H9 (cell line): ENCODE measurements at regions not wholly inside any gene's neighbourhood (a gene's known extent, or its start where the extent isn't known, plus 50 kb on each side); places are given as distances from the start of the nearest gene placed in this dataset.
"Not testable (repeated sequence)": the region's sequence is repeated elsewhere in the genome, so short reads cannot be mapped to it uniquely, and the experiment has no call there.

Source experiments
- DNase-seq: peaks from one replicate; pipeline ENCODE4 v3.0.0-alpha.2; 2017
- H2AFZ ChIP-seq: one replicate; pipeline ENCODE4 v1.6.1; 2013; ENCODE audit warnings: mild to moderate bottlenecking, low read length, control low read depth, moderate library complexity
- H2AK5ac ChIP-seq: 2 replicates; pipeline ENCODE4 v1.6.1; 2013; ENCODE audit warnings: low read length, control low read depth, mixed read lengths; ENCODE audit not compliant: insufficient read length
- H2BK120ac ChIP-seq: one replicate; pipeline ENCODE4 v1.6.1; 2013; ENCODE audit warnings: low read depth, mild to moderate bottlenecking, low read length, control low read depth, inconsistent platforms; ENCODE audit not compliant: poor library complexity, severe bottlenecking
- H2BK12ac ChIP-seq: 2 replicates; pipeline ENCODE4 v1.6.1; 2013; ENCODE audit warnings: low read length, control low read depth, mixed read lengths, low read depth; ENCODE audit not compliant: insufficient read length
- H2BK15ac ChIP-seq: 2 replicates; pipeline ENCODE4 v1.6.1; 2013; ENCODE audit warnings: low read depth, low read length, control low read depth
- H2BK20ac ChIP-seq: one replicate; pipeline ENCODE4 v1.6.1; 2013; ENCODE audit warnings: low read depth, mild to moderate bottlenecking, low read length, control low read depth, inconsistent platforms; ENCODE audit not compliant: poor library complexity, severe bottlenecking
- H2BK5ac ChIP-seq: 2 replicates; pipeline ENCODE4 v1.6.1; 2013; ENCODE audit warnings: low read length, control low read depth, mixed read lengths; ENCODE audit not compliant: insufficient read length
- H3K14ac ChIP-seq: 2 replicates; pipeline ENCODE4 v1.6.1; 2013; ENCODE audit warnings: low read length, control low read depth; ENCODE audit not compliant: insufficient read depth
- H3K18ac ChIP-seq: 2 replicates; pipeline ENCODE4 v1.6.1; 2013; ENCODE audit warnings: low read depth, mild to moderate bottlenecking, mixed read lengths, low read length, control low read depth; ENCODE audit not compliant: insufficient read length
- H3K23ac ChIP-seq: 2 replicates; pipeline ENCODE4 v1.6.1; 2013; ENCODE audit warnings: low read length, control low read depth, mixed read lengths, low read depth; ENCODE audit not compliant: insufficient read length
- H3K23me2 ChIP-seq: 2 replicates; pipeline ENCODE4 v1.6.1; 2013; ENCODE audit warnings: low read depth, mild to moderate bottlenecking, mixed read lengths, low read length, control low read depth; ENCODE audit not compliant: insufficient read length, poor library complexity, severe bottlenecking
- H3K27ac ChIP-seq: 2 replicates; pipeline ENCODE4 v1.5.1; 2013; ENCODE audit warnings: low read length, control low read depth, mixed read lengths, low read depth; ENCODE audit not compliant: insufficient read length
- H3K27me3 ChIP-seq: 2 replicates; pipeline ENCODE4 v1.6.1; 2013; ENCODE audit warnings: low read length, control low read depth, inconsistent platforms; ENCODE audit not compliant: insufficient read depth
- H3K4ac ChIP-seq: 2 replicates; pipeline ENCODE4 v1.6.1; 2013; ENCODE audit warnings: low read depth, mild to moderate bottlenecking, control low read depth, inconsistent platforms, low read length, moderate library complexity
- H3K4me1 ChIP-seq: 2 replicates; pipeline ENCODE4 v1.6.1; 2013; ENCODE audit warnings: low read length, control low read depth, inconsistent platforms; ENCODE audit not compliant: insufficient read depth
- H3K4me2 ChIP-seq: 2 replicates; pipeline ENCODE4 v1.6.1; 2013; ENCODE audit warnings: low read length, control low read depth, mixed read lengths; ENCODE audit not compliant: insufficient read length, insufficient read depth
- H3K56ac ChIP-seq: 2 replicates; pipeline ENCODE4 v1.6.1; 2013; ENCODE audit warnings: low read depth, mild to moderate bottlenecking, mixed read lengths, low read length, control low read depth; ENCODE audit not compliant: insufficient read length
- H3K79me1 ChIP-seq: 2 replicates; pipeline ENCODE4 v1.6.1; 2013; ENCODE audit warnings: low read depth, mild to moderate bottlenecking, moderate library complexity, low read length, control low read depth, inconsistent platforms; ENCODE audit not compliant: insufficient read depth, poor library complexity, severe bottlenecking
- H3K79me2 ChIP-seq: 2 replicates; pipeline ENCODE4 v1.6.1; 2013; ENCODE audit warnings: low read length, control low read depth, inconsistent platforms; ENCODE audit not compliant: insufficient read depth
- H3K9ac ChIP-seq: 2 replicates; pipeline ENCODE4 v1.6.1; 2013; ENCODE audit warnings: low read length, control low read depth, mixed read lengths; ENCODE audit not compliant: insufficient read length; ENCODE audit errors: extremely low read depth
- H3K9me3 ChIP-seq: one replicate; pipeline ENCODE4 v1.6.1; 2013; ENCODE audit warnings: low read depth, low read length, inconsistent platforms; ENCODE audit not compliant: control insufficient read depth
- H3T11ph ChIP-seq: one replicate; pipeline ENCODE4 v1.6.1; 2013; ENCODE audit warnings: mild to moderate bottlenecking, low read length, control low read depth, inconsistent platforms
- H4K20me1 ChIP-seq: one replicate; pipeline ENCODE4 v1.6.1; 2013; ENCODE audit not compliant: control insufficient read depth, insufficient read length, insufficient read depth
- H4K5ac ChIP-seq: 2 replicates; pipeline ENCODE4 v1.6.1; 2013; ENCODE audit warnings: low read depth, mild to moderate bottlenecking, mixed read lengths, low read length, control low read depth; ENCODE audit not compliant: insufficient read length
- H4K8ac ChIP-seq: replicated peaks from 2 replicates; pipeline ENCODE4 v1.6.1; 2013; ENCODE audit warnings: low read length, control low read depth, mixed read lengths, low read depth; ENCODE audit not compliant: insufficient read length
- H4K91ac ChIP-seq: 2 replicates; pipeline ENCODE4 v1.6.1; 2013; ENCODE audit warnings: low read depth, mild to moderate bottlenecking, moderate library complexity, mixed read lengths, low read length, control low read depth; ENCODE audit not compliant: insufficient read length
- H3K27ac Mint-ChIP-seq, 3 experiments: 2 replicates in 2 of 3; 3 replicates in 1 of 3; pipeline ENCODE4 v1.8.0; 2020 to 2021; ENCODE audit warnings: mixed read lengths in 3 of 3, mild to moderate bottlenecking in 1 of 3, moderate library complexity in 1 of 3
- H3K27me3 Mint-ChIP-seq: 2 replicates; pipeline ENCODE4 v1.8.0; 2021; ENCODE audit warnings: low read depth, mild to moderate bottlenecking, moderate library complexity, mixed read lengths
- H3K36me3 Mint-ChIP-seq, 3 experiments: 2 replicates in 2 of 3; 3 replicates in 1 of 3; pipeline ENCODE4 v1.8.0; 2020 to 2021; ENCODE audit warnings: low read depth in 3 of 3, mixed read lengths in 3 of 3; ENCODE audit not compliant: insufficient read depth in 1 of 3
- H3K4me1 Mint-ChIP-seq, 2 experiments: 2 replicates each; pipeline ENCODE4 v1.8.0; 2020; ENCODE audit warnings: mixed read lengths in 2 of 2
- H3K4me3 Mint-ChIP-seq, 2 experiments: 2 replicates in 1 of 2; 3 replicates in 1 of 2; pipeline ENCODE4 v1.8.0; 2020 to 2021; ENCODE audit warnings: mild to moderate bottlenecking in 2 of 2, mixed read lengths in 2 of 2, moderate library complexity in 1 of 2
- H3K9me3 Mint-ChIP-seq, 2 experiments: 2 replicates in 1 of 2; 3 replicates in 1 of 2; pipeline ENCODE4 v1.8.0; 2020; ENCODE audit warnings: mild to moderate bottlenecking in 2 of 2, mixed read lengths in 2 of 2, moderate library complexity in 1 of 2
- WGBS: extraction: QIAGEN DNeasy Blood & Tissue Kit; methylation state at CpG from one replicate; pipeline ENCODE4 v1.1.7; 2013; ENCODE audit warnings: missing lambda C conversion rate, low lambda C conversion rate, mixed read lengths; ENCODE audit not compliant: insufficient read length; ENCODE audit errors: extremely low coverage; 5-methylcytosine and 5-hydroxymethylcytosine counted together
- TF ChIP-seq, protein P1 (sequence below): fragments of 200-600 bp; sonication (generic); conservative IDR thresholded peaks from 3 replicates; pipeline ENCODE4 v1.8.0; 2021; ENCODE audit warnings: antibody characterized with exemption, mild to moderate bottlenecking

- Histone ChIP-seq H3T11ph (no peak overlapping the region), H2AK5ac (no peak overlapping the region), H3K56ac (no peak overlapping the region), H3K9ac (no peak overlapping the region), H4K91ac (no peak overlapping the region), H3K14ac (no peak overlapping the region), H3K79me2 (no peaks in the 10 kb centered on the region), H2AFZ (no peak overlapping the region), H4K5ac (no peak overlapping the region), H3K18ac (no peak overlapping the region), H2BK120ac (no peak overlapping the region), H3K27ac (no peak overlapping the region), H3K23ac (no peak overlapping the region), H4K8ac (no peak overlapping the region), H2BK5ac (no peak overlapping the region), H2BK12ac (no peak overlapping the region), H3K4ac (no peak overlapping the region), H3K4me1 (no peaks in the 10 kb centered on the region), H3K79me1 (no peaks in the 10 kb centered on the region), H3K23me2 (no peaks in the 10 kb centered on the region), H3K4me2 (no peak overlapping the region), H3K9me3 (no peaks in the 10 kb centered on the region), H3K27me3 (no peaks in the 10 kb centered on the region), H2BK15ac (no peak overlapping the region), H4K20me1 (no peaks in the 10 kb centered on the region), H2BK20ac (no peak overlapping the region)
- H3K4me1 Mint-ChIP-seq = peaks cover 0 to 7% of the 10 kb centered on the region in 2 experiments; a peak in 2 of 4 replicates
- TF ChIP-seq, protein P1, sequence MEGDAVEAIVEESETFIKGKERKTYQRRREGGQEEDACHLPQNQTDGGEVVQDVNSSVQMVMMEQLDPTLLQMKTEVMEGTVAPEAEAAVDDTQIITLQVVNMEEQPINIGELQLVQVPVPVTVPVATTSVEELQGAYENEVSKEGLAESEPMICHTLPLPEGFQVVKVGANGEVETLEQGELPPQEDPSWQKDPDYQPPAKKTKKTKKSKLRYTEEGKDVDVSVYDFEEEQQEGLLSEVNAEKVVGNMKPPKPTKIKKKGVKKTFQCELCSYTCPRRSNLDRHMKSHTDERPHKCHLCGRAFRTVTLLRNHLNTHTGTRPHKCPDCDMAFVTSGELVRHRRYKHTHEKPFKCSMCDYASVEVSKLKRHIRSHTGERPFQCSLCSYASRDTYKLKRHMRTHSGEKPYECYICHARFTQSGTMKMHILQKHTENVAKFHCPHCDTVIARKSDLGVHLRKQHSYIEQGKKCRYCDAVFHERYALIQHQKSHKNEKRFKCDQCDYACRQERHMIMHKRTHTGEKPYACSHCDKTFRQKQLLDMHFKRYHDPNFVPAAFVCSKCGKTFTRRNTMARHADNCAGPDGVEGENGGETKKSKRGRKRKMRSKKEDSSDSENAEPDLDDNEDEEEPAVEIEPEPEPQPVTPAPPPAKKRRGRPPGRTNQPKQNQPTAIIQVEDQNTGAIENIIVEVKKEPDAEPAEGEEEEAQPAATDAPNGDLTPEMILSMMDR = no peak
- no peak for DNase-seq
- no peaks in the 10 kb centered on the region for H3K36me3 Mint-ChIP-seq
- no CpG with 5 or more reads among the region's 3 CpGs for WGBS
- no peaks in the 10 kb centered on the region for H3K27me3 Mint-ChIP-seq
- H3K9me3 Mint-ChIP-seq = peaks cover 2 to 39% of the 10 kb centered on the region in 2 experiments; a peak in 3 of 5 replicates
- no peak overlapping the region for H3K27ac Mint-ChIP-seq
- no peak overlapping the region for H3K4me3 Mint-ChIP-seq
These were observed 208.1 kb upstream of the IL1RAPL1 start for GRCh38 chrX:28379103-28379502.

DNA sequence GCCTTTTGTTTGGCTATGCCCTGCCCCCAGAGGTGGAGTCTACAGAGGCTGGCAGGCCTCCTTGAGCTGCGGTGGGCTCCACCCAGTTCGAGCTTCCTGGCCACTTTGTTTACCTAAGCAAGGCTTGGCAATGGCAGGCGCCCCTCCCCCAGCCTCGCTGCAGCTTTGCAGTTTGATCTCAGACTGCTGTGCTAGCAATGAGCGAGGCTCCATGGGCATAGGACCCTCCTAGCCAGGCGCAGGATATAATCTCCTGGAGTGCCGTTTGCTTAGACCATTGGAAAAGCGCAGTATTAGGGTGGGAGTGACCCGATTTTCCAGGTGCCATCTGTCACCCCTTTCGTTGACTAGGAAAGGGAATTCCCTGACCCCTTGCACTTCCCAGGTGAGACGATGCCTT is 219.6 kb upstream of the IL1RAPL1 start:
- not testable (repeated sequence) for H3K27ac ChIP-seq, H2BK120ac ChIP-seq, H4K20me1 ChIP-seq, H2BK12ac ChIP-seq, H2AK5ac ChIP-seq, H3K4me1 ChIP-seq, H3K27ac Mint-ChIP-seq, H3K56ac ChIP-seq, H4K5ac ChIP-seq, DNase-seq, H4K91ac ChIP-seq, H3K4ac ChIP-seq, H4K8ac ChIP-seq, H3K4me2 ChIP-seq, H3T11ph ChIP-seq, H3K14ac ChIP-seq, H2BK15ac ChIP-seq, H2AFZ ChIP-seq, H2BK20ac ChIP-seq, H3K27me3 Mint-ChIP-seq, H3K4me1 Mint-ChIP-seq, H2BK5ac ChIP-seq, H3K9me3 ChIP-seq, H3K23ac ChIP-seq, H3K27me3 ChIP-seq, H3K23me2 ChIP-seq, H3K79me2 ChIP-seq, H3K4me3 Mint-ChIP-seq, H3K79me1 ChIP-seq, H3K18ac ChIP-seq, H3K9ac ChIP-seq
- Mint-ChIP-seq H3K36me3 (peaks cover 3 to 28% (median 18%) of the 10 kb centered on the region in 3 experiments; a peak in 6 of 7 replicates), H3K9me3 (peaks cover 46 to 70% of the 10 kb centered on the region in 2 experiments)
- WGBS = no CpG with 5 or more reads among the region's 11 CpGs
